NCI-H1436 treated with DMSO at 0.1 percent for 48 hours (cell line): ENCODE measurements at regions not wholly inside any gene's neighbourhood (a gene's known extent, or its start where the extent isn't known, plus 50 kb on each side); places are given as distances from the start of the nearest gene placed in this dataset.

Experiments used
- DNase-seq: peaks from one replicate; lab custom pipeline; 2025; lab: John Stamatoyannopoulos, UW

DNA sequence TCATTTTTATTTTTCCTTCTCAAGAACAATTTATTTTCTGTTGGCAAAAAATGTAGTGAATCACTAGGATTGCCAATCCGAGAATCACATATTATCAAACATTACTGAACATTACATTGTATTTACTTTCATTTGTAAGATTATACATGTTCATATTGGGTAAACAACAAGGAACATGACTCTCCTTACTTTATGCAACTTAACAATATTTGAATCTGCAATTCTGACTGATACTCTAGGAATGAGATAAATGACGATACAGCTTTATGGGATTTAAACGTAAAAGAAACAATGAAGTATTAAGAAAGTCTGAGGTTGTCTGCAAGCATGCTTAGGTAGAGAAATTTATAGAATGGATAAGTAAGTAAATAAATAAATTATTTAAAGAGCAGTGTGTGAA is 2302.9 kb downstream of the MAT2B start:
- no peak for DNase-seq

DNA sequence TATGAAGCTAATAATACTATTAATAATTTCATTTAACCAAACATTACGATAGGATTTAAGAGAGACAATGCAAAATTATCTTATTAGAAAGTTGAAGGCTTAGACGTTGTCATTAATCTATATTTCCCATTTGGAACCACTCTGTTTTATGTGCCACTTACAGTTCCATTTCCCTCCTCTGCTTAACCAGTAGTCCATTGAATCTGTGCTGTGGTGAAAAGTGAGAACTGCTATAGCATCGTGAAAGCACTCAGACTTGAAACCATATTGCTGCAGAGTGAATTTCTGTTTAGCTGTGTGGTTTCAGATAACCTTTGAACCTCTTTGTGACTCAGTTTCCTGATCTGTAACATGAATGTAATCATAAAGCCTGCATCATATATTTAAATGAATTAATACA is 2304.5 kb downstream of the MAT2B start:
- DNase-seq = no peak

DNA sequence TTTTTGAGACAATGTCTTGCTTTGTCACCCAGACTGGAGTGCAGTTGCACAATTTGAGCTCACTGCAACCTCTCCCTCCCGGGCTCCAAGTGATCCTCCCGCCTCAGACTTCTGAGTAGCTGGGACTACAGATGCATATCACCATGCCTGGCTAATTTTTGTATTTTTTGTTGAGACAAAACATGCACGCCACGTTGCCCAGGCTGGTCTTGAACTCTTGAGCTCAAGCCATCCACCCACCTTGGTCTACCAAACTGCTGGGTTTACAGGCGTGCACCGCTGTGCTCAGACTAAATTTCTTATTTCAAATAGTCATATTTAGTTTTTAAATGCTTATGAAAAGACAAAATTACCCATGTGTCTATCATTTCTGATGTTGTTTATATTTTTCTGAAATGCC is 2324.1 kb downstream of the MAT2B start:
- DNase-seq = no peak

DNA sequence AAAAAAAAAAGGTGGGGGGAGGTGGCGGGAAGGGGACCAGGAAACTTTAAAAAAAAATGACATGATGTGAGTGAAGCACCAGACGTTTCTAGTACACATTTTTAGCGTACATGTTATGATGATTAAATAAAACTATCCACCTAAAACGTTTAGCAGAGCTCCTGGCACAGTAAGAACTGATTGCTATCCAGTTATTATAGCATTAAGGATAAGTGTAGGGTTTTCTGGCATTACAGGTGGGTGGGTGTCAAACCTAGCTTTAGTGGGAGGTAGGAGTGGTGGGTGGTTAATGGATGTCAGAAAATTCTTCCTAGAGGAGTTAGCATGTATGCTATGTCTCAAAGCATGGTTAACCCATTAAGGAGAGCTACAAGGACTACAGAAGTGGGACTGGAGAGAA is 2329.5 kb downstream of the MAT2B start:
- no peak for DNase-seq

DNA sequence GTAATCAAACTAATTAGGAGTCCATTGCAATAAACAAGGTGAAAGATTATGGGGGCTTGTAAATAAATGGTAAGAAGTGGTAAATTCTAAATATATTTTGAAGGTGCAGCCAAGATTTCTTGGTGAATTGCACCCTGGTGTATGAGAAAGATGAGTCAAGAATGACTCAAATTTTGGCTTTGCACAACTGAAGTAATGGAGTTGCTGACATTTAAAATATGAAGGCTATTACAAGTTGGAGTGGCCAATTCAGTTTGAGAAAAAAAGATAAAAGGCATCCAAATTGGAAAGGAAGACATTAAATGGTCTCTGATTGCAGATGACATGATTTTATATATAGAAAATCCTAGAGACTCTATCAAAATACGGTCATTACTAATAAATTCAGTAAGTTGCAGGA is 2330.6 kb downstream of the MAT2B start:
- DNase-seq = no peak

DNA sequence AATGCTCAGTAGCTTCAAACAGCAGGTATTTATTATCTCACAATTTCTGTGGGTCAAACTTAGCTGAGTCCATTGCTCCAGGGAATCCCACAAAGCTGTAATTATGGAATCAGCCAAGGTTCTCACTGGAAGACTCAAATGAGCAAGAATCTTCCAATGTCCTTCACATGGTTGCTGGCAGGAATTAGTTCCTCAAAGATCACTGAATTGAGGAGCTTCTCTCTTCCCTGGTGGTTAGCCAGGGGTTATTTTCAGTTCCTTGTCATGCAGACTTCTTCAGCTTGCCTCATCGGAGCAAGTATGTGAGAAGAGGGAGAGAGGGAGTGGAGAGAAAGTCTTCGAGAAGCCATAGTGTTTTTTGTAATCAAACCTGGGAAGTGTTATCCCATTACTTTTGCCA is 2331.9 kb downstream of the MAT2B start:
- DNase-seq = no peak

DNA sequence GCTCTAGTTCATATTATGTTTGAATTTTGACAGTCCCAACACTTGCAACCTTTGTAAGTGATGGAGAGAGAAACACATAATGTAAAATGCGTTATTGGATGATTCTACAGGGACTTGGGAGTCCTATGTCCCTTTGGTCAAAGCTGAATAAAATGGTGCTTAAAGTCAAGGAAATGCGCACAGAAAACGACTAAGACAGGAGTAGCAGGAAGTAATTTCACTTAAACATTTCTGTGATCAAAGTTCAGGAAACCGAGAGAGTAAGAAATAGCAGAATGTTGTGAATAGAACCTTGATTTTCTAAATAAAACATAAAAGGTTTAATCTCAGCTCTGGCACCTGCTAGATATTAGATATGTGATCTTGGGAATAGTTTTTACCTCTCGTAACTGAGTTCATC is 2339.2 kb downstream of the MAT2B start:
- DNase-seq = no peak

DNA sequence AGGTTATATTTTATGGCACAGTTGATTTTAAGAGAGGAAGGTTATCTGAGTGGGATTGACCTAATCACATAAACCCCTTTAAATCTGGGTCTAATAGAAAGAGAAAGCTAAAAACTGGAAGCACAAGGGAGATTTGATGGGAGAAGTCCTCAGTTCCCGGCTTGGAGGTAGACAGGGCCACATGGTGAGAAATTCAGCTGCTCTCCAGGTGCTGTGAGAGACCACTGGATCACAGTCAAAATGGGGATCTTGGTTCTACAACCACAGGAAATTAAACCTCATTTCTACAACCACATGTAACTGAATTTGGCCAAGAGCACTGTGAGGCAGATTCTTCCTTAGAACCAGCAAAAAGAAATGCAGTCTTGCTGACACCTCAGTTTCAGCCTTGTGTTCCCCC is 2352.7 kb downstream of the MAT2B start:
- no peak for DNase-seq

DNA sequence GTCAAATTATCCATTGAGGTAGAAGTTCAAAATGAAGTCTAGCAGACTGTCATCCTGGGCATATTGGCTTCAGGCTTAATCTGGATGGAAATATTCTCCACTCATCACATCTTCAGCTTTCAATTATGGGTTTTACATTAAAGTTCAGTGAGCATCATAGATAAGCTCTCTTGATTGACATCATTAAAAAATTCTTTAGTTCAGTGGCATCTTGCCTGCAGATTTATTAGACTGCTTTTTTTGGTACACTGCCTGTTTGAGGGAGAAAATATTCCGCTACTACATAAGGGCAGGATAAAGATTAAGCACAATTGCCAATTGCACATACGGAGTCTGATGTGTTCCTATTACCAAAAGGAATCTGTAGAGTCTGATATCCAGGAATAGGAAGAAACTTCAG is 2353.8 kb downstream of the MAT2B start:
- no peak for DNase-seq

DNA sequence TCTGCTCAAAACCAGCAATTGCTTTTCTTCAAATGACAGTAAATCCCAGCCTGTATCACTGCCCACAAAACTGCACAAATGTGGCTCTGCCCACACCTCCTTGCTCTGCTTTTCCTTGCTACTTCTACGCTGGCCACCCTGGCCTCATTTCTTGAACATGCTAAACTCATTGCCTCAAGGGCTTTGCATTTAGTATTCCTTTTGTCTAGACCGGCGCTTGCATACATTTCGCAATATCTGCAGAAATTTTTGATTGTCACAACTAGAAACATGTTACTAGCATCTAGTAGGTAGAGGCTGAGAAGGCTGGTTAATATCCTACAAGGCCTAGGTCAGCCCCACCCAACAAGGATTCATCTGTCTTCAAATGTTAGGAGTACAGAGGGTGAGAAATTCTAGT is 2357.8 kb downstream of the MAT2B start:
- no peak for DNase-seq

DNA sequence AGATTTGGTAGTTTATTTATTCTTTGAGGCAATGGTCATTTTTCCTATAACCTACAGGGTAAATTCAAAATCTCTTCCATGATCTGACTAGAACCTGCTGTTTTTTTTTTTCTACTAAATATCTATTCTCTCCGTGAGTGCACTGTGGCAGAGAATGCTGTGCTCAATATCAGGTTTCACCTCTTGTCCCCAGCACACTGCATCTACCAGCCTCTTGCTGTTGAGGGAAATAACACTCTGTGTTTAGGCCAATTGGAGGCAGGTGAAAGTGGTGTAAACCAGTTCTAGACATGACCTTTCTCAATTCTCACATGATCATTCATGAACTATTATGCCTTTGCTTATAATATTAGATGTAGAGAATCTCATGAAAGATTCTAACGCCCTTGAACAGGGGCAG is 2365.9 kb downstream of the MAT2B start:
- DNase-seq = no peak

DNA sequence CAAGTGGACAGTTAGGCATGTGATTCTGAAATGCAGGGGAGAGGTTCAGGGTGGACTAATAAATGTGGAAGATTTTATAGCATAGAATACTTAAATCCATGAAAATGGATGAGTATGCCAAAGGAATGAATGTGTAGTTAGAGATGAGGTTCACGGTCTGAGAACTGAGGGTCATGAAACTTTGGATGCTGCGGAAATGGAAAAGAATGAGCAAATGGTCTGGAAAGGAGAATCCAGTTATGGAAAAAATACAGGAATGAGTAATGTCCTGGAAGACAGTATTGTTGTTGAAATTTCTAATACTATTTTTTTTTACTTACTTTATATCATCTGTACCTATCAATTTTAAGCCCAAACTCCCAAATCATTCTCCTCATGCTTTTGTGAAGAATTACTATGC is 2369.4 kb downstream of the MAT2B start:
- DNase-seq = no peak

DNA sequence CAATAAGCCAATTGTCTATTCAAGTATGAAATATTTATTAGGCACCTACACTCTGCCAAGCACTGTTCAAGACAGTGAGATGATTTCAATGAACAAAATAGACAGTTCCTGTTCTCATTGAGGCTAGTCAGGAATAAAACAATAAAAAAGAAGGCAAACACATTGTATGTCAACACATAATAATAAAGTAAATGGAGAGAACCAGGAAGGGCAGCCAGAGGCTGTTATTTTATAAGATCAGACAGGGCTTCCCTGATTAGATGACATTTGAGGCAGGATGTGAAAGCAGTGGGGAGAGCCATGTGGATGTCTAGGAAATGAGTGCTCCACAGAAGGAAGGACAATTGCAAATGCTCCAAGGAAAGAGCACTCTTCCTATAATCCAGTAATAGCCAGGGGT is 2371.1 kb downstream of the MAT2B start:
- DNase-seq = no peak

DNA sequence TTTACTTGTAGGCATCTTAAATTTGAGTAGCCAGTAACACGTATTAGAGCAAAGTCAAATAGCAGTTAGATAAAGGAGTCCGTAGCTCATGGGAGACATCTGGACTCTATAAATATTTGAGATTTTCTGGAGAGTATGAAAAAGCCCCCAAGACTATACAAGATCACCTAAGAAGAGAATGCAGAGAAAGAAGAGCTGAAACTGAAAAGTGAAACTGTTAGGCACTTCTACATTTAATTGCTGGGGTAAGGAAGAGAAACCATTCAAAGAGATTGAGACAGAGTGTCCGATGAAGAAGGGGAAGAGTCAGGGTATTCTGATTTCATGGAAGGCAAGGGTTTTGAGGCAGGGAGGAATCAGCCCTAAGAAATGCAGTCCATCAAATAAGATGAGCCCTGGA is 2372.1 kb downstream of the MAT2B start:
- DNase-seq = no peak

DNA sequence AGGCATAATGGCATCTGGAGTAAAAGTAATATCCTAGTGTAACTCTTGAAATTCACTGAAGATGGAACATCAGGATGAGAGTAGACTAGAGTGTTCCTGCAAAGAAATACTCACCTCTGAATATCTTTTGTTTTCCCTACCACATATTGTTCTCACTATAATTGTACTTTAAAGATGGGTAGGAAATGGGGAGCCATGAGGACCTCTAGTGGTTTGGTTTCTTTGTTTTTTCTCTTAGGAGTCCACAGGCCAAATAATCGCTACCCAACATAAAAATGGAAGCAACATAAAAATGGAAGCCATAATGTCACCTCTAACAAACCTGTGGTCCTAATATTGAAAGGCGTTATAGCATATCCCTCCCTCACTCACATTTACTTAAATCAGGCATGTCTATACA is 2375.8 kb downstream of the MAT2B start:
- DNase-seq = no peak

DNA sequence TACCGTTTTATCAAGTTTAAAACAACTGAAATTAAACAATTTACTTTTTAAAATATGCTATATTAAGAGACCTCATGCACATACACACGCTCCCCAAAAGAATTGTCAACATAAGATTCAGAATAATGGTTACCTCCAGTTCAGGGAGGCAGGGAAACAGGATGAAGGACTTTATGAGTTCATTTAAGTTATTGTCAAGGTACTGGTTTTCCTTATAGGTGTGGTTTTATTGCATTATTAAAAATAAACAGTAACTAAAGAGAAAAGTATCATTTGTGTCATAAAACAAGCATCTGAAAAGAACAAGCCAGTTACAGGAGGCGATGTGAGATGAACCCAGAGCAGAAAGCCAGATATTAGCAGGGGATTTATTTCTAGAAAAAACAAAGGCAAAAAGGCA is 2376.7 kb downstream of the MAT2B start:
- no peak for DNase-seq

DNA sequence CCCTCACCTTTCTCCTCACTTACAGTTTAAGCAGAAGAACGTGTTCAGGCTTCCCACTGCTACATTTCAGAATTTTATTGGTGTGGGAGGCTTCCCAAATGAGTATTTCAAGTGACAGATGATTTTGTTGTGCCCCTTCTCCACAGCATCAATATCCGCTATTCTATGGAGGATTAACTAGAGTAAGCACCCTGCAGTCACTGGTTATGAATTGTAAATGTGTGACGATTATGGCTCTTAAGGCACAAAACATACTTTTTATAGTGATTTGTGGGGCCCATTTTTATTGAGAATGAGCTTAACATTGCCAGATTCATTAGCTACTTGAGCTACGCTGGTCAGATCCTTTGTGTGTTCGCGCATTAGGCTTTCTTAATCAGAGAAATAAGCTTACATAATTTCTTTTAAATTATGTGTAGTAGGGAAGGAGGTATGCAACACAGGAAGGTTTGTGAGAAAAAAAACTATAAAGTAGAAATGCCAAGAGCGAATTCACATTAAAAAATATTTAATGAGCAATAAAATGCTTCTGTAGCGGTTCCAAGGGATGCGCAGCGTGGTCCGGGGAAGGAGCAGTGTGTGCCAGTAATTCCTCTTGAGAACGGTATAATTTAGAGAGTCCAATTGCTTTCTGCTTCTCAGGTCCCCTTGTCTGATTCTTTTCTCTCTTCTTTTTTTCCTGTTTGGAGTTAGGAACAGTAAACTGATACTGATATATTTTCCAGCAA is 2380.4 kb downstream of the MAT2B start:
- no peak for DNase-seq

DNA sequence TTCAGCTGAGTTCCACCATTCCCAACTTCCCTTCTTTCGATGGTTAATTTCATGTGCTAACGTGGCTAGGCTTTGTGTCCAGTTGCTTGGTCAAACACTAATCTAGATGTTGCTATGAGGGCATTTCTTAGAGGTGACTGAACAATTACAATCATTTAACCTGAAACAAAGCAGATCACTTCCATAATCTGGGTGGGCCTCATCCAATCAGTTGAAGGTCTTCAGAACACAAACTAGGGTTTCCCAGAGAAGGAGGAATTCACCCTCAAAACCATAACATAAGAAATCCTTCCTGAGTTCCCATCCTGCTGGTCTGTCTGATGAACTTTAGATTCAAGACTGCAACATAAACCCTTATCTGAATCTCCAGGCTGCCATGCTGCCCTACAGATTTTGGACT is 2381.7 kb downstream of the MAT2B start:
- no peak for DNase-seq

DNA sequence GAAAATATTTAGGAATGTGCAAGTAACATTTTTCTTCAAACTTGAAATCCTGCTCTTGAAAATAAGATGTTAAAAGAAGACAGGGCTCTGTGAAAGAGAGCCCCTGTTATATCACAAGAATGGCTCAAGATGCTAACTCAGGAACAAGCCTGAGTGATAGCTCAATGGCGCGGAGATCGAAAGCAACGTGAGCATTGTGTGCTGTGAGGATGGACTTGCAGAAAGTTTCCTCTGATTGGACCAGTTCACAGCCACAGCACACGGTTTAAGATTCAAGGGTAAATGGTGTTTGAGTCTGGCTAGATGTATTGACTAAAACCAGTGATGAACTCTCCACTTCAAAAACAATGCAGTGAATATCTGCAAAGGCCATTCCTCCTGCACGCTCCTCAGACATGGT is 2387.0 kb downstream of the MAT2B start:
- no peak for DNase-seq

DNA sequence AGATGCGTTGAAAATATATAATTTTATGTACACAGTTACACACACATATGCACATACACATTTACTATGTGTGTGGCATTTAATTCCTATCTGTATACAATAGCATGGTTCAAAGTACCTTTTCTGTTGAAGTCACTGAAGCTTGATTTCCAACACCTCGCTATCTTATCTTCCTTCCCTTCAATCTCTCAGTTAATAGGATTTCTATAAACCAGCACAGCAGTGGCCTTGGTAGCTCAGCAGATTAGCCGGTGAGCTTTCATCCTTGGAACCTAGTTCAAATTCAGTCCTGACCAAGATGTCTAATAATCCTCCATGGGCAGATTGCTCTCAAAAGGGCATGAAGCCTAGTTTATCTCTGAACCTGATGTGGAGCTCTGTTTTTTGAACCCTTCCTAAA is 2389.5 kb downstream of the MAT2B start:
- no peak for DNase-seq

DNA sequence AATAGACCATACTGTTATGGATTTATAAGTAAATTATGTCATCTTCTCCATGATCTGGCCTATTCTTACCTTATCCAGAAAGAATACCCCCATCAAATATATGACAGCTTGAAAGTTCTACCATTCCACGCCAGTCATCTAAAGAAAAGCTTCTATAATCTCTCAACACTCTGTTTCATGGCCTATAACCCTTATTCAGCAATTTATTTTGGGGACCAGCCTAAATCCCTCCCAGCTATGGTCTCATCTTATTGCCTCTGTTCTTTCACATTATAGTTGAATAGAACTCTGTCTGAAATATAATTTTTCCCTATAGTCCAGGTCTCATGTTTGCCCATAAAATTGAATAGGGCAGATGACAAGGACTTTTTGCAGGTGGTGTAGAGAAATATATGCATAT is 2387.6 kb upstream of the WWC1 start:
- DNase-seq = no peak

DNA sequence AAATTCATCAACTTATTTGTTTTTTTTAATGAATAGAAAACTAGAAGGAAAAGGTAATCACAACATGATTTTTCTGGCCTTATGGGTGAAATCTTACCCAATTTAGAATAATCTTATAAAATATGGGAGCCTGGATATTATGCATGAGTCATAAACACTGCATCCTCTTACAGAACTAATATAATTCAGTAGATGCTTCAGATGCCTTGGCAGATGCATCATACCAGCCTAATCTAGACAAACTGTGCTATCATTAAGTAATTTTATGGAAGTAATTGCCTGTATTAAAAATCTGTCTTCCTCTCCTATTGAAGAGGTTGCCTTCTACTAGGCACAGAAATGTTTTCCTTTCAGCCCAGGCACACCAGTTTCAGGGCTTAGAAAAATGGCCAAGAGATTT is 2384.6 kb upstream of the WWC1 start:
- no peak for DNase-seq

DNA sequence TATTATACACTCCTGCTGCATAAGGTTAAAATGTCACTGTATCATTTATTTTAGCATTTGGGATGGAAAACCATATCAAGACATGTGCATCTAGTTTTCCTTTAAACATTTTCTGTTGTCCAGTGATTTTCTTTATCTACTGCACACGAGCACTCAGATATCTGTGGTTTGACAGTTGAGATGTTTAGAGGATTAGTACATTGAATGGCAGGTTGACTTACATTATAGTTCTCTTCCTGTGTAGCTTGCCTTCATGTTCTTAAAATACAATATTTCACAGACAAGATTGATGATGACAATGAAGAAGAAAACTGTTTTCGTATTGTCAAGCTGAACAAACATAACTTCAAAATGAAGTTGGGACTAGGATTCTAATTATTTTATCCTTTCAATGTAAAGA is 2378.4 kb upstream of the WWC1 start:
- no peak for DNase-seq

DNA sequence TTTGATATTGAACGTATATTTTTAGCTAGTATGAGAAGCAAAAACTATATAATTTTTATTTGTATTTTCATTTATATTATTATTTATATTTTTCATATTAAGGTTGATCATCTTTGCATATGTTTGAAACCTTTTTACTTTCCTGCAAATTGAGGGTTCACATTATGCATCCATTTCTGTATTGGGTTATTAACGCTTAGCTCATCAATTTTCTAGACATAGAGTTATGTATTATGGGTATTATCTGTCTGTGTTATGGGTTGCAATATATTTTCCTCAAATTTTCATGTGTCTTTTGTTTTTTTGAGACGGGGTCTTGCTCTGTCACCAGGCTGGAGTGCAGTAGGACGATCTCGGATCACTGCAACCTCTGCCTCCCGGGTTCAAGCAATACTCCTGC is 2377.0 kb upstream of the WWC1 start:
- no peak for DNase-seq

DNA sequence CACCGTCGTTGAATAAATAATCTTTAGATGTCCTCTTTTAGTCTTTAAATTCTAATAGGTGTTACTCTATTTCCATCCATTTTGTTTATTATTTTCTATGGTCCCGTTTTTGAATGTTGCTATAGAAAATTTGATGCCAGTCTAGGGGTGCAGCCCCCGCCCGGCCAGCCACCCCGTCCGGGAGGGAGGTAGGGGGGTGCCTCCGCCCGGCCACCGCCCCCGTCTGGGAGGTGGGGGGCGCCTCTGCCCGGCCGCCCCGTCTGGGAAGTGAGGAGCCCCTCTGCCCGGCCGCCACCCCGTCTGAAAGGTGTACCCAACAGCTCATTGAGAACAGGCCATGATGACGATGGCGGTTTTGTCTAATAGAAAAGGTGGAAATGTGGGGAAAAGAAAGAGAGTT is 2372.2 kb upstream of the WWC1 start:
- DNase-seq = no peak
